Cardiac fibroblast (primary cell): ENCODE measurements at regions not wholly inside any gene's neighbourhood (a gene's known extent, or its start where the extent isn't known, plus 50 kb on each side); places are given as distances from the start of the nearest gene placed in this dataset.

Experiments
- DNase-seq, 2 donors: peaks; one replicate each; pipeline versions ENCODE4 v3.0.0 to v3.0.0-alpha.2; 2010; ENCODE audit warnings: low read depth in 2 of 2
- H3K4me3 ChIP-seq, 2 donors: replicated peaks in 1 of 2; 1 replicate in 1 of 2; 2 replicates in 1 of 2; pipeline ENCODE4 v1.5.1; 2011; ENCODE audit warnings: low read depth in 2 of 2, low read length in 2 of 2, mild to moderate bottlenecking in 2 of 2, moderate library complexity in 1 of 2
- TF ChIP-seq, protein P1 (sequence below): IDR thresholded peaks from one replicate; pipeline ENCODE4 v1.5.1; 2011; ENCODE audit warnings: low read depth, mild to moderate bottlenecking, low read length, inconsistent platforms

DNA sequence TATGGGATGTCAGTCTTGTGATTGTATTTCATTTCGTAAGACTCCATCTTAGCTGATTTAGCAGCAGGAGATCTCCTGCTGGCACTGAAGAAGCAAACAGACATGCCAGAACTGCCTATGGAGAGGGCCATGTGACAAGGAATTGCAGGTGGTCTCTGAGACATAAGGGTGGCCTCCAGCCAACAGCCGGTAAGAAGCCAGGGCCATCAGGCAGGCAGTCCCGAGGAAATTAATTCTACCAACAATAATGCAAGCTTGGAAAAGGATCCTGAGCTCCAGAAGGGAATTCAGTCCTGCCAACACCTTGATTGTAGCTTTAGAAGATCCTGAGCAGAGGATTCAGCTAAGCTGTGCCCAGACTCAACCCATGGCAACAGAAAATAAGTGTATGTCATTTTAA is 87.1 kb upstream of the DNAJC10 start:
- H3K4me3 ChIP-seq: no peak overlapping the region
- TF ChIP-seq, protein P1, sequence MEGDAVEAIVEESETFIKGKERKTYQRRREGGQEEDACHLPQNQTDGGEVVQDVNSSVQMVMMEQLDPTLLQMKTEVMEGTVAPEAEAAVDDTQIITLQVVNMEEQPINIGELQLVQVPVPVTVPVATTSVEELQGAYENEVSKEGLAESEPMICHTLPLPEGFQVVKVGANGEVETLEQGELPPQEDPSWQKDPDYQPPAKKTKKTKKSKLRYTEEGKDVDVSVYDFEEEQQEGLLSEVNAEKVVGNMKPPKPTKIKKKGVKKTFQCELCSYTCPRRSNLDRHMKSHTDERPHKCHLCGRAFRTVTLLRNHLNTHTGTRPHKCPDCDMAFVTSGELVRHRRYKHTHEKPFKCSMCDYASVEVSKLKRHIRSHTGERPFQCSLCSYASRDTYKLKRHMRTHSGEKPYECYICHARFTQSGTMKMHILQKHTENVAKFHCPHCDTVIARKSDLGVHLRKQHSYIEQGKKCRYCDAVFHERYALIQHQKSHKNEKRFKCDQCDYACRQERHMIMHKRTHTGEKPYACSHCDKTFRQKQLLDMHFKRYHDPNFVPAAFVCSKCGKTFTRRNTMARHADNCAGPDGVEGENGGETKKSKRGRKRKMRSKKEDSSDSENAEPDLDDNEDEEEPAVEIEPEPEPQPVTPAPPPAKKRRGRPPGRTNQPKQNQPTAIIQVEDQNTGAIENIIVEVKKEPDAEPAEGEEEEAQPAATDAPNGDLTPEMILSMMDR: no peak
- DNase-seq: no peak

DNA sequence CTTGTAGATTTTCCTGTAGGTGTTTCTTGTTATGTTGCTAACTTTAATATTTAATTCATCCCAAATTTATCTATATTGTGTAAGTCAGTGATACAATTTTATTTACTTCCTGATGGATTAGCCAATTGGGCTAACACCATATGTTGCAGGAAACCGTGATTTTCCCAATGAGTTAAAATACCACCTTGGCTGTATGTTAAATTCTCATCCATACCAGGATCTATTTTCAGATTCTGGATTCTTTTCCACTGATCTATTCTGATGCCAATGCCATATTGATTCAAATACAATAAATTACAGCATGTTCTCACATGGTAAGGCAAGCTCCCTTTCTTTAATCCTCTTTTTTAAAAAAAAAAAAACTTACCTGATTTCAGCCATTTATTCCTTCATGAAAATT is 85.8 kb upstream of the DNAJC10 start:
- TF ChIP-seq, protein P1: no peak
- no peak overlapping the region for H3K4me3 ChIP-seq
- DNase-seq: no peak

DNA sequence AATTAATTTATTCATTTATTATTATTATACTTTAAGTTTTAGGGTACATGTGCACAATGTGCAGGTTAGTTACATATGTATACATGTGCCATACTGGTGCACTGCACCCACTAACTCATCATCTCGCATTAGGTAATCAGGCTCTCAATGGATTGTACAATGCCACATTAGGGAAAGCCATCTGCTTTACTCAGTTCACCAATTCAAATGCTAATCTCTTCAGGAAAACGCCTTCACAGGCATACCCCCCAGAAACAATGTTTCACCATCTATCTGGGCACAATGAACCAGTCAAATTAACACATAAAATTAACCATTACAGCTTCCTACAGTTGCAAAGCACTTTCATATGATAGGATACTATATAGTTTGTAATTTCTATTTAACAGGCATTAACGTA is 84.8 kb upstream of the DNAJC10 start:
- TF ChIP-seq, protein P1: no peak
- DNase-seq: no peak

GRCh38 chr2:182634386-182634785 is 81.7 kb upstream of the DNAJC10 start:
- no peak for DNase-seq
- H3K4me3 ChIP-seq: no peak overlapping the region
- TF ChIP-seq, protein P1: no peak

More for the DNA sequence above, 84.8 kb upstream of the DNAJC10 start:
- H3K4me3 ChIP-seq: no peak overlapping the region

DNA sequence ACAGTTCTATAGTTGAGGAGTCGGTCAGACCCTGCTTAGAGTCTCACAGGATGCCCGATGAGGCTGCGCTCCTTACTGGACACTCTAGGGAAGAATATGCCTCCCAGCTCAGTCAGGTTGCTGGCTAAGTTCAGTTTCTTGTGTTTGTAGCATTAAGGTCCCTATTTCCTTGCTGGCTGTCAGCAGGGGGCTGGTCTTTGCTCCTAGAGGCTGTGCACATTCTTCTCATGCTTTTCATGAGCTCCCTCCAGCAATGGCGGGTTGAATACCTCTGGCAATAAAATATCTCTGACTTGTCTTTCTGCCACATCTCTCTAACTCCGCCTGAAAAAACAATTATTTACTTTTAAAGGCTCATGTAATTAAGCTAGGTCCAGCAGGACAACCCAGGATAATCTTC is 79.4 kb upstream of the DNAJC10 start:
- no peak for DNase-seq
- TF ChIP-seq, protein P1: no peak
- H3K4me3 ChIP-seq: no peak overlapping the region

DNA sequence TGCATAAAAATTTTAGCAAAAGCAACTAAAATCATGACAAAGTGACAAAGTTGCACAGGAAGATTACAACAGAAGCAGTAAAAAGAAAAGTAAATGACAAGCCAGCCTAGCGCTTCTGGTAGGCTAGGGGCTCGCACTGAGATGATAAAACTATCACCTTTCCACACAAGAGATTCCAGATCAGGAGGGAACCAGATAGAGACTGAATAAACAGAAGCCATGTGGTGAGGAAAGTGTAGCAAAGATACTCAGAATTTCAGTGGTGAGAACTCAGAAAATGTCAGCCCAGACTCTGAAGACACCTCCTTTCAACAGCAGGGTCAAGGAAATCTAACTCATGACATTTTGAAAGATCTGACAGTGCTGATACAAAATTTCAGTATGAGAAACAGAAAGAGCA is 77.4 kb upstream of the DNAJC10 start:
- H3K4me3 ChIP-seq: no peak overlapping the region
- TF ChIP-seq, protein P1: no peak
- no peak for DNase-seq

- no peak for DNase-seq
- H3K4me3 ChIP-seq: no peak overlapping the region
- TF ChIP-seq, protein P1: no peak
These were observed 76.1 kb upstream of the DNAJC10 start for GRCh38 chr2:182639971-182640370.
